ENCODE measurements at regions not wholly inside any gene's neighbourhood (a gene's known extent, or its start where the extent isn't known, plus 50 kb on each side); places are given as distances from the start of the nearest gene placed in this dataset.
A peak's percentile ranks its signal among the peaks of the same experiment; 100 is the strongest.

GRCh38 chr1:219798283-219799030 lies 129.9 kb downstream of the SLC30A10 start:
- peak; percentile 59 to 90 (median 80) for DNase-seq

DNA sequence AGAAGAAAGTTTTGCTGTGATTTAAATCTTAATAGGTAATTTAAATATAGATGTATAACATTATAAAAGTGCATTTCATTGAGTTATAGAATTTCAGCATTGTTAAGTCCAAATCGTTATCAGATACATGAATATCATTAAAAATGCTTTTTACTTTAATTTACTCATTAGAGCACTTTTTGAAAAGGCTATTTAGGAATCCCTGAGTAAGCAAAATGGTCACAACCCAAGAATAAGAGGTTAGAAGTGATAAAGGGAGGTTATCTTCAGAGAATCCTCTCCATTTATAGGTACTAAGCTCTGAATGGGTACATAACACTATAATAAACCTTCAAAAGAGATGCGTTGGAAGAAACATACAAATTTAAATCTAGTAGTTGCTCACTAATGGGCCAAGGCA lies 130.7 kb downstream of the SLC30A10 start:
- no peak for DNase-seq

GRCh38 chr1:219797009-219797408 lies 131.3 kb downstream of the SLC30A10 start:
- no peak for DNase-seq

DNA sequence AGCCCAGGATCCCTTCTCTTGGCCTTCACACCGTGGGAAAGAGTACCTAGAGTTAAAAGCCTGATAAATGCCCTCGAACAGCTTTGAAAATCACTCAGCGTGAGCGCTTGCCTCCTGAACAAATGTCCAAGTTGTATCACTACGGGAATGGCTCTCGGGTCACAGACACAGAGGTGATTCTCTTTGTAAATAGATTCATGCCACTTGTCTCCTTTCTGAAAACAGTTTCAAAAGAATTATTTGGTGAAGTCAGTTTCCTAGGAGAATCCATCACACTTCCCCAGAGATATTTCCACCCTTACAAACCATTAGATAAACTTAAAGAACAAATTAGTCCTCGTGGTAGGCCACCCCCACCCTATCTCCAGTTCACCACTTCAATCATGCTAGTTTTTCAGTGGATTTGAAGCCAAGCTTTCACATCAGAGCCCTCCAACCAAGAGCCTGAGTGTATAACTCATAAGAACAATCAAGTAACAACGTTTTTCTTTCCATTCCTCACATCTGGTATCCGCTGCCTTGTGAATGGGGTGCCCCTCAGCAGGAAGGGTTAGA lies 132.9 kb downstream of the SLC30A10 start:
- no peak for DNase-seq

- peak; percentile 39 to 50 (median 47) for DNase-seq
These were observed 134.1 kb downstream of the SLC30A10 start for GRCh38 chr1:219794085-219794743.

DNA sequence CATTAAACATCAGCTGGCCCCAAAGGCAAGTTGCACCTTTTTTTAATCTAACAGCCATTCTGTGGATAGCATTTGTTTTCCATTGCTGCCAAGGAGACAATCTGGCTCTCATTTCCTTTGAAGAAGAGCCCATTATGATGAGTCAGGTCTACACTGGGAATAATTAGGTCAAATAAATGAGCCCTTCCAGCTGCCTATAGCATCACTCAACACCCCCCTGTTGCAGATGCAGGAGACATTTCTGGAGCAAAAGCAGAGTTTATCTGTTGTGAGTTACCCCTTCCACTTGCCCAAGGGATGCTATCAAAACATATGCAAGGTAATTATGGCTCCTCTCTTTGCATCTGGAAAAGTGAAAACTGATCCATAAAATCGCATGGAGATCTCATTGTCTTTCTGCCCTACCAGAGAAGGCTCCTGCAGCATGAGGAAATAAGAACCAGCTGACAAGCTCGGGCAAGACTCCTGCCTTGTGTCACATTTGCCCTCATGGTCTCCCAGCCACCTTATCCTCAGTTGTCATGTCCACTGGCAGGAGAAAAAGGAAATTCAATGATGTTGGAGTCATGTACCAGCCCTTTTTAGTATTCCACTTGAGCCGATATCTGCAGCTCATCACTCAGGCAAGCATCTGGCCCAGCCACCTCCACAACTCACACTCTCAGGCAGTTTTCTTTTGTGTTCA lies 135.9 kb downstream of the SLC30A10 start:
- DNase-seq = no peak

DNA sequence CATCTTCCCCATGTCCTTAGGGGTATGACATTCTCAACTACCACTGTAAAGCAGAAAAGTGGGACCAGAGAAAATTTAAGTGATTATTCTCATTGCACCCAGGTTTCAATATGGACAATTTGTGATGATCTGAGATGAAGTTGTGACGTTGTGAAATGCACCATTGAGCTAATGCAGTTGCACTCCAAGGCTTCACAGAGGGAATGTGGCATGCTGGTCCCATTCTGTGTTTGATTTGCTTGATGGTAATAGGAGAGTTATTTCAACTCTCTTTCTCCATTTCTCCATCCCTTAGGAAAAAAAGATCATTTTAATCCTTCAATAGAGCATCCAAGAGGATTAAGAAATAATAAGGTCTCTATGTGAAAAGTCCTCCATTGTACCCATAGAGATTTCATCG lies 136.6 kb downstream of the SLC30A10 start:
- DNase-seq = no peak

DNA sequence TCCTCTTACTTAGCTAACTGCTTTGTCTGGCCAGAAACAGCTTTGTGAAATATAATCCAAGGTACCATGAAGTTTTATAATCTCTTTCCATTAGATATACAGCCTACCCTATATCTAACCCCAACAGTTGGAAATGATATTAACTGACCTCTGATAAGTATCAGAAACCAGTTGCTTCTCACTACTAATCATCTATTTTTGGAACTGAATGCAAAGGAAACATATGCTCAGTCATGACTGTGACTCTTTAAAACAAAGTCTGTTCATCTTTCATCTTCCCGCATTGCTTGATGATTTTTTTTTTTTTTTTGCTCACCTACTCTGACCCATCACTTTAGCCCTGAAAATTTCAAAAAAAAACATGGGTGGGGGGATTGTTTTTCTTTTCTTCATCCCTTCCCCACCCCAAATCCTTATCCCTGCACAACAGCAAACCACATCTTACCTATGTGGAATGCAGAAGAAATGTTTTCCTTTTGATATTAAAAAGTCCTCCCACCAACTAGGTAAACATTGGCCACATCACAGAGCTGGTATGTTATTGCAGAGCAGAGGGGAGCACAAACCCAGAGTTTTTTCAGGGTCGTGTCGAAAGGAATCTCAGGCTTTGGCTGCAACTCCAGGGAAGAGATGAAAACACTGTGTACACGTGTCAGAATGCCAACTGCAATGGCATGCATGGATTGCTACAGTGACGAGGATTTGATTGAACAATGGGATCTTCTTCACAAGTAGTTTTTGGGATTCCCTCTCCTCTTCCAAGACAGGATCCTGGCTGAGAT lies 137.3 kb downstream of the SLC30A10 start:
- no peak for DNase-seq

DNA sequence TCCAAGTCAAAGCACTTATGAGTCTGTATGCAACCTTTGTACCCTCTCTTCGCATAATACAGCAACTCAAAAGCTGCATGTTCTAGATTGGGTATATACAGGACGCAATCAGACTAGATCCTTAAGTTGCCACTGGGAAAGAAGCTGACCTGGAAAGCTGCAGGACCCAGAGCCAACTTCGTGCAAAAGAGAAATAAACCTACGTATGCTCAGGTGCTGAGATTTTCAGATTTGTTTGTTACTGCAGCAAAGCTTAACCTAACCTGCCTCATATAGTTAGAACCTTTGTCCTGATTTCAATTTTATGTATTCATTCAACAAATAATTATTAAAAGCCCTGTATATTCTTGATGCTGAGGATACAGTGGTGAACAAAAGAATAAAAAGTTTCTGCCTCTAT lies 139.7 kb downstream of the SLC30A10 start:
- no peak for DNase-seq

GRCh38 chr1:219788091-219788490 lies 140.3 kb downstream of the SLC30A10 start:
- no peak for DNase-seq

- no peak for DNase-seq
These were observed 143.5 kb downstream of the SLC30A10 start for GRCh38 chr1:219784660-219785381.

GRCh38 chr1:219783605-219784235 lies 144.6 kb downstream of the SLC30A10 start:
- peak; percentile 6 to 29 (median 20) for DNase-seq

- DNase-seq = no peak
These were observed 145.4 kb downstream of the SLC30A10 start for GRCh38 chr1:219782929-219783328.

GRCh38 chr1:219782311-219782710 lies 146.0 kb downstream of the SLC30A10 start:
- DNase-seq = no peak

DNA sequence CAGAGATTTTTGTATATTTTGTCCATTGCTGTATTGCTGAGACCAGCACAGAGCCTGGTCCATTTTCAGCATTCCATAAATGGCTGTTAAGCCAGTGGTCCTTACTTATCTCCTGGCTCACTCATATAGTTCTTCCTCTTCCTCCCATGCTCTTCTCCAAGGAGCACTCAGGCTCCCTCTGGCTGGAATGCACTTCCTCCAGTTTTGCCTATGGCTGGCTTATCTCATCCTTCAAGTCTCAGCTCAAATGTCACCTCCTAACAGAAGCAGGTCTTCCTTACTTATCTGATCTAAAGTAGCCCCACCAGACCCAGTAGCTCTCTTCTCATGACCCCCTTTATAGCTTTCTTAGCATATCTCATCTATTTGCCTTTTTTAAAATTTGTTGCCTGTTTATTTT lies 146.9 kb downstream of the SLC30A10 start:
- DNase-seq = no peak

DNA sequence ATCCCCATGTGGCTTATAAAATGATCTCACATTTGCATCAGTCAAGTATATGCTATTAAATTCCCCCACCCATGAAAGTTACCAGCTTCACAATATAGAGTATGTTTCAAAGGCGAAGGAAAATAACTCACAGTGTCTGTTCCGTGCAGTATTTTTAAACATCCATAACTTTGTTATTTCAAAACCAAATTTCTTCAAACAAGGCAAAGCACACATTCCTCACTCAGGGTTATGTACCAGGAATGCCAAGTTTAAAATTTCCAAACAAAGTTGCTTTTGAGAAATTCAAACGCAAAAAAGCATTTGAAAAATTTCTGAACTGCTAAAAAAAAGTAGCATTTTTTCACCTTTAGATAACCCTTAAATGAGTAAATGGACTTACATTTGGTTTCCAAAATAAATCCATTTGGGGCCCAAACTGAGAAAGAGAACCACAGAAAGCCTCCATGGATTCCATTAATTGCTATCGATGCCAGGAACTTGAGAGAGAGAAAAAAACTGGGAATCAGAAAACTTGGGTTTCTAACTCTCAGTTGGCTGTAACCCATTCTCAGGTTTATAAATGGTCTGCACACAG lies 149.5 kb downstream of the SLC30A10 start:
- DNase-seq = no peak

DNA sequence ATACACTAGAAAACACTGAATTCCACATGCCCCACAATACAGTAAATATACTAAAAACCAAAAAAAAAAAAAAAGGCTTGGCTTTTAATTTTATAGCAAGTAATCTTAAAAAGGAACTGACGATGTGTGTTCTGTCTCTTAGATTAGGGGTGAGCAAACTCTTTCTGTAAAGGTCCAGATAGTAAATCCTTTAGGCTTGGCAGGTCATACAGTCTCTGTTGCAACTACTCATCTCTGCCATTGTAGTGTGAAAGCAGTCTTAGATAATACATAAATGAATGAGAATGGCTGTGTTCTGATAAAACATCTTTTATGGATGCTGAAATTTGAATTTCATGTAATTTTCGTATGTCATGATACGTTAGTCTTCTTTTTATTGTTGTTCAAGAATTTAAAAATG lies 150.2 kb downstream of the SLC30A10 start:
- no peak for DNase-seq

DNA sequence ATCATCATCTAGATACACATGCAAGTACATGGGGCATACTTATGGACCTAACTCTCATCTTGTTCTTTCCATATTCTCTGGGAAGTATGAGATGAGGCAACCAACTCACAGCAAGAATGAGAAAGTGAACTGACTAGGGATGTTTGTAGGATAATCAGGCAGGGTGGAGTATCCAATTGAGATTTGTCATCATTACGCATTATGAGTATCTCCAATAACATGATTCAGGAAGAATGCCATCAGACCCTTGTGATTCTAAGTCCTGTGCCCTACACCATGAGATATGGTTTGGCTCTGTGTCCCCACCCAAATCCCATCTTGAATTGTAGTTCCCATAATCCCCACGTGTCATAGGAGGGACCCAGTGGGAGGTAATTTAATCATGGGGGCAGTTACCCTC lies 154.0 kb downstream of the SLC30A10 start:
- DNase-seq = no peak

DNA sequence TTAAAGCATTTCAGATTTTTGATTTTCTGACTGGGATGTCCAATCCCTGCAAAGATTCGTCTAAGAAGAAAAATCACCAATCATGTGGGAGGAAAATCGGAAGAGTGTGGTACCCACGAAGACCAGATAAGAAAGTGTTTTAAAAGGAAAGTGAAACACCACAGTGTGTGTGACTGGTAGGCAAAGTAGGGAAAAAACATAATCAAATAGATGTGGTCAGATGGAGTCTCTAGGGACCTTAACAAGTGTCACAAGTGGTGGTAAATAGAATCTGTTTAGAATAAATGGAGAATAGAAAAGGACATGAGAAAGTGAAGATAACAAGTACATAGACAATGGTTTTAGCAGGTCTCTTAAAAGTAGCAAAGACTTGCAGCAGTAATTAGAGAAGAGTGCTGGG lies 154.6 kb downstream of the SLC30A10 start:
- DNase-seq = no peak

DNA sequence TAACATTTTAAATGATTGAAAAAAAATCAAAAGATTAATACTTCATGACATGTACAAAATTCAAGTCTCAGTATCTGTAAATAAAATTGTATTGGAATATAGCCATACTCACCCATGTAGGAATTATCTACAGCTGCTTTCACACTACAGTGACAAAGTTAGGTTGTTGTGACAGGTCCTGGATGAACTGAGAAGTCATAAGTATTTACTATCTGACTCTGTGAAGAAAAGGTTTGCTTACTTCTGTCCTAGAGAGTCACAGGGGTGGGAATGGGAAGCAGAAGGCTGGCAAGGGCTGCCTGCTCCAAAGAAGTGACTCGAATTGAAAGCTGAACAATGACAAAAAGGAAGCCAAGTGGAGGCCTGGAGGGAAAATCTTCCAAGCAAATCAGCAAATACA lies 155.2 kb downstream of the SLC30A10 start:
- DNase-seq = no peak

Measured in suppressor macrophage treated with lipopolysaccharide for 1 hour (primary cell).